GM20000 (cell line): ENCODE measurements at regions not wholly inside any gene's neighbourhood (a gene's known extent, or its start where the extent isn't known, plus 50 kb on each side); places are given as distances from the start of the nearest gene placed in this dataset.

Experiments
- DNase-seq: peaks from one replicate; pipeline ENCODE4 v3.0.0; 2012; ENCODE audit warnings: low spot score
- CTCF ChIP-seq: IDR thresholded peaks from 2 replicates; pipeline ENCODE4 v1.5.1; 2012; ENCODE audit warnings: mild to moderate bottlenecking, control low read depth; ENCODE audit errors: extremely low read depth, missing control alignments

- TF ChIP-seq CTCF, result no peak
- peak; percentile 14 for DNase-seq
Observed at GRCh38 chr5:62689599-62690368, 111.2 kb downstream of the LRRC70 start.

GRCh38 chr5:62686692-62687091 is 108.1 kb downstream of the LRRC70 start:
- no peak for TF ChIP-seq CTCF
- no peak for DNase-seq

GRCh38 chr5:62685221-62685620 is 106.6 kb downstream of the LRRC70 start:
- no peak for TF ChIP-seq CTCF
- no peak for DNase-seq

- TF ChIP-seq CTCF, result no peak
- DNase-seq, result no peak
Observed at GRCh38 chr5:62684310-62684709, 105.7 kb downstream of the LRRC70 start.

- TF ChIP-seq CTCF, result no peak
- DNase-seq, result no peak
Observed at GRCh38 chr5:62682059-62682458, 103.4 kb downstream of the LRRC70 start.

- TF ChIP-seq CTCF, result no peak
- no peak for DNase-seq
Observed at GRCh38 chr5:62681117-62681850, 102.7 kb downstream of the LRRC70 start.

- TF ChIP-seq CTCF, result no peak
- no peak for DNase-seq
Observed at GRCh38 chr5:62680121-62680520, 101.5 kb downstream of the LRRC70 start.
